ENCODE measurements at regions not wholly inside any gene's neighbourhood (a gene's known extent, or its start where the extent isn't known, plus 50 kb on each side); places are given as distances from the start of the nearest gene placed in this dataset.

GRCh38 chr20:40942775-40943174 lies 85.8 kb upstream of the TOP1 start:
- no peak overlapping the region for H3K4me2 ChIP-seq (ENCODE audit: low read length)
- H3K4me1 ChIP-seq (ENCODE audit: control insufficient read depth, insufficient read depth, low read length) = no peaks in the 10 kb centered on the region
- H3K27me3 ChIP-seq (ENCODE audit: control insufficient read depth, insufficient read depth, low read length) = no peaks in the 10 kb centered on the region

DNA sequence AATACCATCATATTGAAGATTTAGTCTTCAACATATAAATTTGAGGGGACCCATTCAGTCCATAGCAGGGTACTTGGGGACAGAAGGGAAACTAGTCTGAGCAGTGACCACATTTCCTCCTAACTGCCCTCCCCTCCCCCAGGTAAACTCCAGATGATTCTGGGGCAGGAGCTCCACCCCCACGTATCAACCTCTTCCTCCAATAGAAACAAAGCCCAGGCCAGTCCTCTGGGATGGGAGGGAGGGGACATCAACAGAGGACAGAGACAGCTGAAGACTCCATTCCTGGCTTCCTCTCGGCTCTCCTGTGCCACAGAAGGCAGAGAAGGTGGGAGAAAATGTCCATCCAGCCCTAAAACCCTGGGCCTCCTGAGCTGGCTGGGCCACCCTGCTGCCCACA lies 85.0 kb upstream of the TOP1 start:
- Histone ChIP-seq H3K9ac (ENCODE audit: low read depth, low read length) (no peak overlapping the region), H3K36me3 (ENCODE audit: insufficient read depth, low read length) (no peaks in the 10 kb centered on the region), H3K27me3 (ENCODE audit: control insufficient read depth, insufficient read depth, low read length) (no peaks in the 10 kb centered on the region), H3K9me3 (replicated peaks; ENCODE audit: low read length) (no peaks in the 10 kb centered on the region), H3K4me3 (ENCODE audit: low read length) (no peak overlapping the region), H3K4me1 (ENCODE audit: control insufficient read depth, insufficient read depth, low read length) (peaks cover 6% of the 10 kb centered on the region), H3K4me2 (ENCODE audit: low read length) (no peak overlapping the region)

More at GRCh38 chr20:40942775-40943174, 85.8 kb upstream of the TOP1 start:
- no peak overlapping the region for H3K9ac ChIP-seq (ENCODE audit: low read depth, low read length)
- H3K9me3 ChIP-seq (replicated peaks; ENCODE audit: low read length) = no peaks in the 10 kb centered on the region
- no peak overlapping the region for H3K4me3 ChIP-seq (ENCODE audit: low read length)
- H3K36me3 ChIP-seq (ENCODE audit: insufficient read depth, low read length) = no peaks in the 10 kb centered on the region

GRCh38 chr20:40945189-40945588 lies 83.4 kb upstream of the TOP1 start:
- H3K4me1 ChIP-seq (ENCODE audit: control insufficient read depth, insufficient read depth, low read length) = peaks cover 9% of the 10 kb centered on the region
- no peaks in the 10 kb centered on the region for H3K27me3 ChIP-seq (ENCODE audit: control insufficient read depth, insufficient read depth, low read length)
- H3K4me3 ChIP-seq (ENCODE audit: low read length) = no peak overlapping the region
- no peaks in the 10 kb centered on the region for H3K9me3 ChIP-seq (replicated peaks; ENCODE audit: low read length)
- H3K36me3 ChIP-seq (ENCODE audit: insufficient read depth, low read length) = no peaks in the 10 kb centered on the region
- H3K4me2 ChIP-seq (ENCODE audit: low read length) = no peak overlapping the region
- no peak overlapping the region for H3K9ac ChIP-seq (ENCODE audit: low read depth, low read length)

- H3K4me1 ChIP-seq (ENCODE audit: control insufficient read depth, insufficient read depth, low read length) = peaks cover 9% of the 10 kb centered on the region
- no peaks in the 10 kb centered on the region for H3K27me3 ChIP-seq (ENCODE audit: control insufficient read depth, insufficient read depth, low read length)
- H3K4me3 ChIP-seq (ENCODE audit: low read length) = no peak overlapping the region
- H3K9ac ChIP-seq (ENCODE audit: low read depth, low read length) = no peak overlapping the region
- no peaks in the 10 kb centered on the region for H3K9me3 ChIP-seq (replicated peaks; ENCODE audit: low read length)
- no peak overlapping the region for H3K4me2 ChIP-seq (ENCODE audit: low read length)
- H3K36me3 ChIP-seq (ENCODE audit: insufficient read depth, low read length) = no peaks in the 10 kb centered on the region
Observed at GRCh38 chr20:40945754-40946450, 82.7 kb upstream of the TOP1 start.

- no peak overlapping the region for H3K4me2 ChIP-seq (ENCODE audit: low read length)
- no peaks in the 10 kb centered on the region for H3K9me3 ChIP-seq (replicated peaks; ENCODE audit: low read length)
- H3K36me3 ChIP-seq (ENCODE audit: insufficient read depth, low read length) = no peaks in the 10 kb centered on the region
Observed at GRCh38 chr20:40946451-40946850, 82.2 kb upstream of the TOP1 start.

DNA sequence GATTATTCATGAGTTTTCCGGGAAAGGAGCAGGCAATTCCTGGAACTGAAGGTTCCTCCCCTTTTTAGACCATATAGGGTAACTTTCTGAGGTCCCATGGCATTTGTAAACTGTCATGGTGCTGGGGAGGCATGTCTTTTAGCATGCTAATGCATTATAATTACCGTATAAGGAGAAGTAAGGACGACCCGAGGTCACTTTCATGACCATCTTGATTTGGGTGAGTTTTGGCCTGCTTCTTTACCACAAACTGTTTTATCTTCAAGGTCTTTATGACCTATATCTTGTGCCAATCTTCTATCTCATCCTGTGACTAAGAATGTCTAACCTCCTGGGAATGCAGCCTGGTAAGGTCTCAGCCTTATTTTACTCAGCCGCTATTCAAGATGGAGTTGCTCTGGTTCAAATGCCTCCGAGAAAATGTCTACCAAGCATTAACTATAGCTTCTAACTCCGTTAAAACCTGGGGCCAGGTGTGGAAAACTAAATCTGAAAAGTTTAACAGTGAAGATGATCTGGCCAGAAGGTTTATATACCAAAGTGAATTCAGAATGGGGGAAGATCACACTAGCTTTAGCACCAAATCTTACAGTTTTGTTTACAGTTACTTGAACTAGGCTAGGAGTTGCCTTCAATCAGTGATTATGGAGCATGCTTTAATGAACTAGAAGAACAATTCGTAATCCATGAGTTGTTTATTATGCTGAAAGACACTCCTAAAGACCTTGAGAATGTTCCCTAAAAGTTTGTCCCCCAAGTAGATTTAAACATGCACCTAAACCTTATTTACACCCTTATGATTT lies 80.0 kb upstream of the TOP1 start:
- Histone ChIP-seq H3K4me2 (ENCODE audit: low read length) (no peak overlapping the region), H3K9ac (ENCODE audit: low read depth, low read length) (no peak overlapping the region), H3K9me3 (replicated peaks; ENCODE audit: low read length) (no peaks in the 10 kb centered on the region), H3K4me1 (ENCODE audit: control insufficient read depth, insufficient read depth, low read length) (peaks cover 9% of the 10 kb centered on the region), H3K4me3 (ENCODE audit: low read length) (no peak overlapping the region), H3K27me3 (ENCODE audit: control insufficient read depth, insufficient read depth, low read length) (no peaks in the 10 kb centered on the region), H3K36me3 (ENCODE audit: insufficient read depth, low read length) (no peaks in the 10 kb centered on the region)

More at GRCh38 chr20:40946451-40946850, 82.2 kb upstream of the TOP1 start:
- no peak overlapping the region for H3K4me3 ChIP-seq (ENCODE audit: low read length)
- H3K27me3 ChIP-seq (ENCODE audit: control insufficient read depth, insufficient read depth, low read length) = no peaks in the 10 kb centered on the region
- peaks cover 9% of the 10 kb centered on the region for H3K4me1 ChIP-seq (ENCODE audit: control insufficient read depth, insufficient read depth, low read length)
- H3K9ac ChIP-seq (ENCODE audit: low read depth, low read length) = no peak overlapping the region

GRCh38 chr20:40949346-40949745 lies 79.3 kb upstream of the TOP1 start:
- H3K9ac ChIP-seq (ENCODE audit: low read depth, low read length) = no peak overlapping the region
- H3K36me3 ChIP-seq (ENCODE audit: insufficient read depth, low read length) = no peaks in the 10 kb centered on the region
- peaks cover 3% of the 10 kb centered on the region for H3K9me3 ChIP-seq (replicated peaks; ENCODE audit: low read length)
- H3K4me3 ChIP-seq (ENCODE audit: low read length) = no peak overlapping the region
- peaks cover 9% of the 10 kb centered on the region for H3K4me1 ChIP-seq (ENCODE audit: control insufficient read depth, insufficient read depth, low read length)
- no peak overlapping the region for H3K4me2 ChIP-seq (ENCODE audit: low read length)
- no peaks in the 10 kb centered on the region for H3K27me3 ChIP-seq (ENCODE audit: control insufficient read depth, insufficient read depth, low read length)

DNA sequence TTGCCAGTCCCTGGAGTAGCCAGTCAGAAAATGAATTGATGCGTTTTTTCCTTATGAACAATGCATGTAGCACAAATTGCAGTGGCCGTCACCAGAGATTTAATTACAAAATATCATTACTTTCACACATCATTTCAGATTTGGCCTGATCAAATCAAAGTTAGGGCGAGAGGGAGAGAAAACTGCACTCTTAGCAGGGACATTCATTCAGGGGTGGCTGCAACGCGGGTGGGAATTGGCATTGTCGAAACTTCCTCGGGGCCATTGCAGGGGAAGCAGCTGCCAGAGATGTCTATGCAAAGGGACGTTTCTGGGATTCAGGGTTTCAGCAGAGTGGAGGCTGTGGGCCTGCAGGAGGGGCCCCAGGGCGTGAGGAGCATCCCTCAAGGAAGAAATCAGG lies 76.5 kb upstream of the TOP1 start:
- no peak overlapping the region for H3K4me3 ChIP-seq (ENCODE audit: low read length)
- H3K9ac ChIP-seq (ENCODE audit: low read depth, low read length) = no peak overlapping the region
- H3K9me3 ChIP-seq (replicated peaks; ENCODE audit: low read length) = peaks cover 9% of the 10 kb centered on the region
- peaks cover 9% of the 10 kb centered on the region for H3K4me1 ChIP-seq (ENCODE audit: control insufficient read depth, insufficient read depth, low read length)
- H3K4me2 ChIP-seq (ENCODE audit: low read length) = no peak overlapping the region
- H3K27me3 ChIP-seq (ENCODE audit: control insufficient read depth, insufficient read depth, low read length) = no peaks in the 10 kb centered on the region
- H3K36me3 ChIP-seq (ENCODE audit: insufficient read depth, low read length) = no peaks in the 10 kb centered on the region

GRCh38 chr20:40953416-40953815 lies 75.2 kb upstream of the TOP1 start:
- Histone ChIP-seq H3K4me2 (ENCODE audit: low read length) (no peak overlapping the region), H3K4me3 (ENCODE audit: low read length) (no peak overlapping the region), H3K27me3 (ENCODE audit: control insufficient read depth, insufficient read depth, low read length) (no peaks in the 10 kb centered on the region), H3K4me1 (ENCODE audit: control insufficient read depth, insufficient read depth, low read length) (peaks cover 5% of the 10 kb centered on the region), H3K9ac (ENCODE audit: low read depth, low read length) (no peak overlapping the region), H3K36me3 (ENCODE audit: insufficient read depth, low read length) (no peaks in the 10 kb centered on the region), H3K9me3 (replicated peaks; ENCODE audit: low read length) (peaks cover 9% of the 10 kb centered on the region)

GRCh38 chr20:40953856-40954255 lies 74.8 kb upstream of the TOP1 start:
- Histone ChIP-seq H3K4me1 (ENCODE audit: control insufficient read depth, insufficient read depth, low read length) (peaks cover under 1% of the 10 kb centered on the region), H3K27me3 (ENCODE audit: control insufficient read depth, insufficient read depth, low read length) (no peaks in the 10 kb centered on the region), H3K9ac (ENCODE audit: low read depth, low read length) (no peak overlapping the region), H3K9me3 (replicated peaks; ENCODE audit: low read length) (peaks cover 9% of the 10 kb centered on the region), H3K4me2 (ENCODE audit: low read length) (no peak overlapping the region), H3K4me3 (ENCODE audit: low read length) (no peak overlapping the region), H3K36me3 (ENCODE audit: insufficient read depth, low read length) (no peaks in the 10 kb centered on the region)

DNA sequence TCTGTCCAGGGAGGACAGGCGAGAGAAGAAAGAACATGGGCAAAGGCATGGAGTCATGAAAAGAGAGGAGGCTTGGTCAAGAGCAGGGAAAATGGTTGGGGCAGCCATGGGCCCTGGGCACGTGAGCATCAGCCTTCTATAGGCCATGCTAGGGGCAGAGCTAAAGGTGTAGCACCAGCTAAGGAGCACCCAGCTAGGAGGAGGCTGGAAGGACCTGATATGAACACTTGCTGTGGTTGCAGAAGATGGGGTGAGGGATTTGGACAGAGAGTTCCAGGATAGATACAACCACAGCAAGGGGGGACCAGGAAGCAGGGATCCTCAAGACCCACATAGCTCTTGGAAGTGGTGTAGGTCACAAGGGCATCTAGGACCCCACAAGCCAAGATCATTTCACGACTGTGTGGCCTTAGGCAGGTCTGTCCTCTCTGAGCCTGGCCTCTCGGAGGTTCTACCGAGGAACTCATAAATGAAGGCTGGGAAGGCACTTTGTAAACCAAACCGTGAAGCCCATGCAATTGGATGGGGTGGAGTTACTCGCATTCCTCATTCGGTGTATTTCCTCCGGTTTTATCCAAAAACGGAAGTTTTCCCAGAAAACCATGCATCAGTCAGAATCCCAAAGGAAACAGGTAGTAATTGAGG lies 74.0 kb upstream of the TOP1 start:
- H3K4me1 ChIP-seq (ENCODE audit: control insufficient read depth, insufficient read depth, low read length) = no peaks in the 10 kb centered on the region
- no peaks in the 10 kb centered on the region for H3K27me3 ChIP-seq (ENCODE audit: control insufficient read depth, insufficient read depth, low read length)
- H3K4me2 ChIP-seq (ENCODE audit: low read length) = no peak overlapping the region
- peaks cover 9% of the 10 kb centered on the region for H3K9me3 ChIP-seq (replicated peaks; ENCODE audit: low read length)
- H3K36me3 ChIP-seq (ENCODE audit: insufficient read depth, low read length) = no peaks in the 10 kb centered on the region
- H3K4me3 ChIP-seq (ENCODE audit: low read length) = no peak overlapping the region
- H3K9ac ChIP-seq (ENCODE audit: low read depth, low read length) = no peak overlapping the region
